Spleen (tissue), 11 donors: ENCODE measurements at regions not wholly inside any gene's neighbourhood (a gene's known extent, or its start where the extent isn't known, plus 50 kb on each side); places are given as distances from the start of the nearest gene placed in this dataset.
"Not testable (repeated sequence)": the region's sequence is repeated elsewhere in the genome, so short reads cannot be mapped to it uniquely, and the experiment has no call there.

ENCODE experiments used
- DNase-seq: peaks from one replicate; pipeline ENCODE4 v3.0.0-alpha.2; 2020
- H3K27ac ChIP-seq, 8 donors: fragments of 200-600 bp; sonication (generic) in 7 of 8; 1 replicate in 4 of 8; 2 replicates in 4 of 8; pipeline versions ENCODE4 v1.5.0 to v1.8.0; 2016 to 2021; ENCODE audit warnings: inconsistent platforms in 4 of 8, mild to moderate bottlenecking in 4 of 8, moderate library complexity in 1 of 8
- H3K27me3 ChIP-seq, 7 donors: fragments of 200-600 bp; sonication (generic) in 6 of 7; replicated peaks in 1 of 7; 1 replicate in 4 of 7; 2 replicates in 3 of 7; pipeline versions ENCODE4 v1.5.0 to v1.8.0; 2016 to 2021; ENCODE audit warnings: inconsistent platforms in 3 of 7, mild to moderate bottlenecking in 1 of 7
- H3K36me3 ChIP-seq, 6 donors: fragments of 200-600 bp; sonication (generic) in 5 of 6; 1 replicate in 4 of 6; 2 replicates in 2 of 6; pipeline versions ENCODE4 v1.5.0 to v1.8.0; 2016 to 2021; ENCODE audit warnings: inconsistent platforms in 2 of 6
- H3K4me1 ChIP-seq, 6 donors: fragments of 200-600 bp; sonication (generic) in 5 of 6; 1 replicate in 3 of 6; 2 replicates in 3 of 6; pipeline versions ENCODE4 v1.5.0 to v1.8.0; 2016 to 2021; ENCODE audit warnings: inconsistent platforms in 3 of 6
- H3K4me3 ChIP-seq, 8 donors: fragments of 200-600 bp; sonication (generic) in 7 of 8; 1 replicate in 4 of 8; 2 replicates in 4 of 8; pipeline versions ENCODE4 v1.5.0 to v1.8.0; 2016 to 2021; ENCODE audit warnings: inconsistent platforms in 4 of 8, mild to moderate bottlenecking in 4 of 8, moderate library complexity in 2 of 8
- H3K9me3 ChIP-seq, 8 donors: fragments of 200-600 bp; sonication (generic) in 7 of 8; 1 replicate in 4 of 8; 2 replicates in 4 of 8; pipeline versions ENCODE4 v1.5.0 to v1.8.0; 2016 to 2021; ENCODE audit warnings: inconsistent platforms in 4 of 8
- WGBS, 5 donors: extraction: QIAGEN DNeasy Blood & Tissue Kit in 3 of 5; methylation state at CpG; one replicate each; pipeline versions ENCODE4 v1.1.5 to v1.1.7; 2013 to 2018; 5-methylcytosine and 5-hydroxymethylcytosine counted together
- intact Hi-C: fragments of 100-400 bp; cut with DNase I; formaldehyde crosslinking; loops from one replicate; pipeline ENCODE4 v1.15.0; 2023; ENCODE audit warnings: low total_unique reads
- donor health status: healthy with polysubstance abuse.
- donor health status: DM: no; HTN: no; CAD: no; lungs with moderate emphysema.
- donor health status: DM: no; HTN: no; CAD: no.
- donor health status: Bipolar disorder and iron deficiency.
- donor health status: healthy.
- donor health status: DM: no; HTN: no; CAD: no.
- donor health status: DM: yes; HTN: yes; CAD: no.

DNA sequence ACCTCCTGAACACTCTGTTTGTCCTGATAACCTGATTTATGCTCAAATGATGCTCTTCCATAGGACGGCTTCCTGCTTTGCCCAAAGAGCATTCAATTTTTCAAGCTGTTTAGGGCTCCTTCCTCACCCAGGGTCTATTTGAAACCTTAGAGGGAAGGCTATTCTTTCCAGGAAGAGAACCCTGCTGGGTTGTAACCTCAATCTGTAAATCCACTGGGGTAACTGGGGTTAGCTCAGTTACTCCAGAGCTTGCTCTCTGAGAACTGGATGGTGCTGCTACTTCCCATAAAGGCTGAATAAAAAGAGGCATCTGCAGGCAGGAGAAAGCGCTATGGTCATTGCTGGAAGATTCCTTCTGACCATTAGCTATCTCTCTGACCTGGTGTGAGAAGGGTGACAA lies 169.9 kb upstream of the ZNF322 start:
- H3K9me3 ChIP-seq, intact Hi-C loops, H3K27me3 ChIP-seq, H3K4me1 ChIP-seq, DNase-seq, H3K27ac ChIP-seq, H3K4me3 ChIP-seq, H3K36me3 ChIP-seq: not testable (repeated sequence)
- WGBS, 5 donors, result no CpG with 5 or more reads among the region's 2 CpGs

DNA sequence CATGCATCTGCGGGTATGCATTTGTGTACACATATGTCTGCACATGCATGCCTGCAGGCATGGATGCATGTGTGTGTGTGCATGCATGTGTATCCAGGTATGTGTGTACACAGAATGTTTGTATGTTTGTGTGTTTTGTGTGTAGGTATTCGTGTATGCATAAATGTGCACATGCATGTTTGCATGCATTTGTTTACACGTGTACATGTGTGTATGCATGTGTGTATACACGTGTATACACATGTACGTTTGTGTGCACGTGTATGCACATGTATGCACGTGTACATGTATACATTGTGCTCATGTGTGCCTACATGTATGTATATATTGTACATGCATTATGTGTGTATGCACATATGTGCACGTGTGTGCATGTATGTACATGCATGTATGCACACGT lies 171.4 kb upstream of the ZNF322 start:
- H3K4me1 ChIP-seq, H3K27ac ChIP-seq, H3K36me3 ChIP-seq, H3K27me3 ChIP-seq, DNase-seq, H3K4me3 ChIP-seq, H3K9me3 ChIP-seq, intact Hi-C loops: not testable (repeated sequence)
- WGBS, 5 donors, result 81 to 94% (median 85%) methylated on average over 8 to 9 of the region's 9 CpGs

DNA sequence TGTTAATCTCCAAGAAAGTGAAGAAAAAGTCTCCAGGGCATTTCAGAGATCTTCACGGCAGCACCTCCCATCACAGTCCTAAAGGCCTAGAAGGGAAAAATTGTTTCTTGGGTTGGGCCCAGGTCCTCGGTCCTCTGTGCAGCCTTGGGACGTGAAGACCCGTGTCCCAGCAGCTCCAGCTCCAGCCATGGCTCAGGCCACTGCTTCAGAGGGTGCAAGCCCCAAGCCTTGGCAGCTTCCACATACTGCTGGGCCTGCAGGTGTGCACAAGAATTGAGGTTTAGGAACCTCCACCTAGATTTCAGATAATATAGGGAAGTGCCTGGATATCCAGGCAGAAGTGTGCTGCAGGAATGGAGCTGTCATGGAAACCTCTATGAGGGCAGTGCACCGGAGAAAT lies 176.2 kb upstream of the ZNF322 start:
- H3K4me3 ChIP-seq, intact Hi-C loops, H3K4me1 ChIP-seq, H3K27ac ChIP-seq, H3K9me3 ChIP-seq, H3K27me3 ChIP-seq, DNase-seq, H3K36me3 ChIP-seq: not testable (repeated sequence)
- WGBS, 5 donors, result 77 to 95% (median 93%) methylated on average over 3 to 5 of the region's 5 CpGs

DNA sequence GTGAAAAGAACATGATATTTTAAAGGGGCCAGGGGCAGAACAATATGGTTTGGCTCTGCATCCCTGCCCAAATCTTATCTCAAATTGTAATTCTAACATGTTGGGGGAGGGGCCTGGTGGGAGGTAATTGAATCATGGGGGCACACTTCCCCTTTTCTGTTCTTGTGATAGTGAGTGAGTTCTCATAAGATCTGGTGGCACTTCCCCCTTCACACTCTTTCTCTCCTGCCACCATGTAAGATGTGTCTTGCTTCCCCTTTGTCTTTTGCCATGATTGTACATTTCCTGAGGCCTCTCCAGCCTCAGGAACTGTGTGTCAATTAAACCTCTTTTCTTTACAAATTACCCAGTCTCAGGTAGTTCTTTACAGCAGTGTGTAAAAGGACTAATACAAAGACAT lies 177.1 kb upstream of the ZNF322 start:
- H3K9me3 ChIP-seq, H3K4me3 ChIP-seq, H3K36me3 ChIP-seq, H3K27me3 ChIP-seq, H3K27ac ChIP-seq, DNase-seq, intact Hi-C loops, H3K4me1 ChIP-seq: not testable (repeated sequence)

DNA sequence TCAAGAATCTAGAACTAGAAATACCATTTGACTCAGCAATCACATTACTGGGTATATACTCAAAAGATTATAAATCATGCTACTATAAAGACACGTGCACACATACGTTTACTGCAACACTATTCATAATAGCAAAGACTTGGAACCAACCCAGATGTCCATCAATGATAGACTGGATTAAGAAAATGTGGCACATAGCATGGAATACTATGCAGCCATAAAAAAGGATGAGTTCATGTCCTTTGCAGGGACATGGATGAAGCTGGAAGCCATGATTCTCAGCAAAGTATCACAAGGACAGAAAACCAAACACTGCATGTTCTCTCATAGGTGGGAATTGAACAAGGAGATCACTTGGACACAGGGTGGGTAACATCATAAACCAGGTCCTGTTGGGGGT lies 185.3 kb upstream of the ZNF322 start:
- H3K9me3 ChIP-seq, DNase-seq, intact Hi-C loops, H3K36me3 ChIP-seq, H3K4me3 ChIP-seq, H3K27ac ChIP-seq, H3K4me1 ChIP-seq, H3K27me3 ChIP-seq: not testable (repeated sequence)
- WGBS, 5 donors, result 89 to 100% (median 96%) methylated on average over 2 of the region's 2 CpGs

DNA sequence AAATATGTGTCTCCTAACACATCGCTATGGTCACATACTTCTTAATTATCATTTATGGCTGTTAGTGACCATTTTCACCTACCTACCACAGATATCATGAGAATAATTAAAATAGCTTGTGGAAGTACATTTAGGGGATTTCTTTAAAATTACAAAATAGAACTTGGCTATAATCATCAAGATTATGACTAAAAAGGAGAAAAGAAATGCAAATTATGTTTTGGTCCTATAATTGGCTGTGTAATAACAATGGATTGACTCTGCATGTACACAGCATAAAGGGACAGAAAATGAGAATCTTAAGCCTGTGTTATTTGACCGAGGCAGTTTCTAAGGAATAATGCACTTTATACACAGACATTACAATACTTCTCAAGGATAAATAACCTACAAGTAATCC lies 197.7 kb upstream of the ZNF322 start:
- H3K27ac ChIP-seq, H3K4me1 ChIP-seq, H3K27me3 ChIP-seq, DNase-seq, H3K9me3 ChIP-seq, intact Hi-C loops, H3K4me3 ChIP-seq, H3K36me3 ChIP-seq: not testable (repeated sequence)
- WGBS, 5 donors, result 0 to 72% (median 56%) methylated on average over 1 to 2 of the region's 2 CpGs

DNA sequence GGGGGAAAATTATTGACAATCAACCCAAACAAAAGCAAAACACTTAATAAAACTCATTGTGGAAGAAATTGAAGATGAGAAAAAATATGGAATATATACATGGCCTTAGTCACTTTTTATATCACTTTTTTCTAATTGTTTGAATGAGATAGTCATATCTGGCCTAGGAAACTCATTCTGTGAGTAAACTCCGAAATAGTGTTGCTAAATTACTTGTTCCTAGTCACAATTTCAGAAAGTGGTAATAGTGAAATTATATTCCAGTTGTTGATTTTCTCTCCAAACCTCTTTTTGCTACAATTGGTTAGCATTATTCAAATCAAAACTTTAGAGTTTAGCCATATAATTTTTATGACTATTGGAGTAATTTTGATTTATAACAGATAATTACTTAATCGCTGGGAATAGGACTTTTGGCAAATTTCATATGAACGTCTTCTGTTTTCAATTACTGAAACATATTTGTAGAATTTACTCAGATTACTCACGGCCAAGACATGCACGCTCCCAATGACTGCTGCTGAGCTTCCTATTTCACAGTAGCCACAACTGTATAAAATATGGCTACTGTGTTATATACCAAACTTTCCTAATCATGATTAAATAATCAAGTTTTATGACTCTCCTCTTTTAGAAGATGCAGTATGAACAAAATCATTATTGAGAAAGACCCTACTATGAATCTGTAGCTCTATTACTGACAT lies 199.7 kb upstream of the ZNF322 start:
- intact Hi-C loops, H3K27me3 ChIP-seq, H3K4me1 ChIP-seq, H3K36me3 ChIP-seq, H3K27ac ChIP-seq, H3K4me3 ChIP-seq, DNase-seq, H3K9me3 ChIP-seq: not testable (repeated sequence)
- WGBS, 5 donors, result 63 to 89% (median 73%) methylated on average over 2 to 5 of the region's 5 CpGs

DNA sequence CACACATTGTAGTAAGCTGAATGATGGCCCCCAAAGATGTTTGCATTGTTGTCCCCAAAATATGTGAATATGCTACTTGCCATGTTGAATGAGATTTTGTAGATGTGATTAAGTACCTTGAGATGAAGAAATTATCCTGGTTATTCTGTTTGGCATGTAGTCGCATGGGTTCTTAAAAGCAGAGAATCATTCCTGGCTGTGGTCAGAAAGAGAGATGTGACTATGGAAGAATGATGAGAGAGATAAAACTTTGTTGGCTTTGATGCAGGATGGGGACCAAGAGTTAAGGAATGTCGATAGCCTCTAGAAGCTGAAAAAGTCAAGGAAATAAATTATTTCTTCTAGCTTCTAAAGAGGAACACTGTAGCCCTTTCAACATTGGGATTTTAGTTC lies 200.2 kb upstream of the ZNF322 start:
- H3K36me3 ChIP-seq, H3K4me1 ChIP-seq, H3K4me3 ChIP-seq, H3K27ac ChIP-seq, H3K9me3 ChIP-seq, intact Hi-C loops, DNase-seq, H3K27me3 ChIP-seq: not testable (repeated sequence)
- WGBS, 5 donors, result 88 to 98% (median 96%) methylated on average over 2 of the region's 2 CpGs

DNA sequence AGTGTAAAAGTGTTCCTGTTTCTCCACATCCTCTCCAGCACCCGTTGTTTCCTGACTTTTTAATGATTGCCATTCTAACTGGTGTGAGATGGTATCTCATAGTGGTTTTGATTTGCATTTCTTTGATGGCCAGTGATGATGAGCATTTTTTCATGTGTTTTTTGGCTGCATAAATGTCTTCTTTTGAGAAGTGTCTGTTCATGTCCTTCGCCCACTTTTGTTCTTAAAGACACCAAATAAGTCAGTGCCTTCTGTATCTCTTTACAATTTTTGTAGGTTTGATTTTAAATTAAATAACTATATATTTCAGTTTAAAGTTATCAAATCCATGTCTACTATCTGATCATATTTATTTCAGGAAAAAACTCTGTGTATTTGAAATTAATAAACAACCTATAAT lies 202.4 kb upstream of the ZNF322 start:
- DNase-seq, result not testable (repeated sequence)

DNA sequence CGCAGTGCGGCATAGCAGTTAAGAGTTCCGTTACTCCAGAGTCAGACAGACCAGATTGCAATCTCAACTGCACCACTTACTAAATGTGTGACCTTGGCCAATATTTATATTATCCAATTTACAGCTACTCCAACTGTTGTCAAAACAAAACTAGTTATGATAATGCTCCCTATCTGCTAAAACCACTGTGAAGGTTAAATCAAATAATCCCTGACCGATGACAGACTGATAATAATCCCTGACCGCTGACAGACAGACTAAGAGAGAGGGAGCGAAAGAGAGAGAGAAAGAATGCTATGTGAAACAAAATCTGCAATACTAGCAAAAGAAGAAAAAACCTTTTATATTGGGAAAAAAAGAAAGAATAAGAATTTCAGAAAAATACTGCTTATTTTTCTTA lies 204.1 kb upstream of the ZNF322 start:
- 87 to 96% (median 93%) methylated on average over 6 of the region's 6 CpGs for WGBS, 5 donors
- DNase-seq, H3K27me3 ChIP-seq, H3K9me3 ChIP-seq, H3K4me1 ChIP-seq, H3K36me3 ChIP-seq, H3K27ac ChIP-seq, intact Hi-C loops, H3K4me3 ChIP-seq: not testable (repeated sequence)

More for the DNA sequence above, 202.4 kb upstream of the ZNF322 start:
- H3K36me3 ChIP-seq, H3K4me3 ChIP-seq, intact Hi-C loops, H3K9me3 ChIP-seq, H3K4me1 ChIP-seq, H3K27me3 ChIP-seq, H3K27ac ChIP-seq: not testable (repeated sequence)
- 88 to 100% (median 98%) methylated on average over 1 to 2 of the region's 2 CpGs for WGBS, 5 donors

DNA sequence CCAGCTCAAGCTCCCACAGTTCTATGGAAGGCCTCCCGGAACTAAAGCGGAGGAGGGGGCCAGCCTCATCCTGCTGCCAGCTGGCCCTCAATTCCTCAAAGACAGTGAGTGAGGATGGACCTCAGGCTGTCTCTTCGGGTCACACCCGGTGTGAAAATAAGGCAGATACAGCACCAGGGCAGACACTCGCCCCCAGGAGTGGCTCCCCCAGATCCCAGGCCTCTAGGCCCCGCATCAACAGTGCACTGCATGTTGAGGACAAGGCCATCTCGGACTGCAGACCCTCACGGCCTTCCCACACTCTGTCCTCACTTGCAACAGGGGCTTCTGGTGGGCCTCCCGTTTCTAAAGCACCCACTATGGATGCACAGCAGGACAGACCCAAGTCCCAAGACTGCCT lies 239.2 kb upstream of the ZNF322 start:
- 91 to 100% (median 94%) methylated on average over 2 to 9 of the region's 9 CpGs for WGBS, 5 donors
- H3K27ac ChIP-seq, intact Hi-C loops, DNase-seq, H3K4me1 ChIP-seq, H3K36me3 ChIP-seq, H3K27me3 ChIP-seq, H3K9me3 ChIP-seq, H3K4me3 ChIP-seq: not testable (repeated sequence)

DNA sequence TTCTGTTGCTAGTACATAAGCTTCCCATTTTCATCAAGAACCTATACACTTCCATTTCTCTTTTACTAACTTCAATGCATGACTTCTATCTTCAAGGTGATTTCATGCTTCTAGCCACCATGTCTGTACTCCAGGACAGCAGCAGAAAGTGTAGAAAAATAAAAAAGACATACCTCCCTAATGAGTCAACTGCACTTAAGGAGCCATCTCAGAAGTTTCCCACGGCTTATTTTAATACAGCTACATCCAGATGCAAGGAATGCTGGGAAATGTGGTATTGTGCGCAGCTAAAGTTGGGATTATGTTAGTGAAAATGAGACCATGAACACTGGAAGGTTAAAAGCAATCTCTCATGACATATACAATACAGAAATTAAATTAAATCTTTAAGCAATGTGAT lies 264.7 kb upstream of the ZNF322 start:
- H3K4me1 ChIP-seq, H3K36me3 ChIP-seq, H3K9me3 ChIP-seq, H3K27me3 ChIP-seq, intact Hi-C loops, H3K4me3 ChIP-seq, DNase-seq, H3K27ac ChIP-seq: not testable (repeated sequence)
- 91 to 97% (median 94%) methylated on average over 2 of the region's 2 CpGs for WGBS, 5 donors
